ENCODE measurements at regions not wholly inside any gene's neighbourhood (a gene's known extent, or its start where the extent isn't known, plus 50 kb on each side); places are given as distances from the start of the nearest gene placed in this dataset.

- Mint-ChIP-seq H3K4me1 (ENCODE audit: low read depth) (no peaks in the 10 kb centered on the region), H3K4me3 (no peak overlapping the region), H3K9me3 (peaks cover 4% of the 10 kb centered on the region), H3K27me3 (peaks cover 10% of the 10 kb centered on the region), H3K27ac (no peak overlapping the region), H3K36me3 (ENCODE audit: low read depth) (no peaks in the 10 kb centered on the region)
Observed at GRCh38 chr19:32105527-32106310, 239.7 kb upstream of the ZNF507 start.

- Mint-ChIP-seq H3K9me3 (peaks cover 9% of the 10 kb centered on the region), H3K27me3 (peaks cover 20% of the 10 kb centered on the region)
Observed at GRCh38 chr19:32122258-32122657, 223.2 kb upstream of the ZNF507 start.

GRCh38 chr19:32123355-32123940, 222.0 kb upstream of the ZNF507 start:
- H3K27ac Mint-ChIP-seq = no peak overlapping the region
- H3K4me1 Mint-ChIP-seq (ENCODE audit: low read depth) = no peaks in the 10 kb centered on the region
- peaks cover 2% of the 10 kb centered on the region for H3K9me3 Mint-ChIP-seq
- peaks cover 20% of the 10 kb centered on the region for H3K27me3 Mint-ChIP-seq
- H3K4me3 Mint-ChIP-seq = no peak overlapping the region
- no peaks in the 10 kb centered on the region for H3K36me3 Mint-ChIP-seq (ENCODE audit: low read depth)

More at GRCh38 chr19:32122258-32122657, 223.2 kb upstream of the ZNF507 start:
- Mint-ChIP-seq H3K4me3 (no peak overlapping the region), H3K4me1 (ENCODE audit: low read depth) (no peaks in the 10 kb centered on the region), H3K36me3 (ENCODE audit: low read depth) (no peaks in the 10 kb centered on the region), H3K27ac (no peak overlapping the region)

GRCh38 chr19:32124585-32124984, 220.8 kb upstream of the ZNF507 start:
- no peaks in the 10 kb centered on the region for H3K4me1 Mint-ChIP-seq (ENCODE audit: low read depth)
- H3K9me3 Mint-ChIP-seq = no peaks in the 10 kb centered on the region
- no peaks in the 10 kb centered on the region for H3K36me3 Mint-ChIP-seq (ENCODE audit: low read depth)
- no peak overlapping the region for H3K27ac Mint-ChIP-seq
- H3K27me3 Mint-ChIP-seq = peaks cover 20% of the 10 kb centered on the region
- H3K4me3 Mint-ChIP-seq = no peak overlapping the region

- Mint-ChIP-seq H3K4me1 (ENCODE audit: low read depth) (no peaks in the 10 kb centered on the region), H3K27ac (no peak overlapping the region), H3K4me3 (no peak overlapping the region), H3K36me3 (ENCODE audit: low read depth) (no peaks in the 10 kb centered on the region), H3K27me3 (peaks cover 3% of the 10 kb centered on the region), H3K9me3 (no peaks in the 10 kb centered on the region)
Observed at GRCh38 chr19:32129141-32129540, 216.3 kb upstream of the ZNF507 start.

GRCh38 chr19:32130332-32130731, 215.1 kb upstream of the ZNF507 start:
- H3K36me3 Mint-ChIP-seq (ENCODE audit: low read depth) = no peaks in the 10 kb centered on the region
- H3K4me3 Mint-ChIP-seq = no peak overlapping the region
- H3K27me3 Mint-ChIP-seq = peaks cover 2% of the 10 kb centered on the region
- H3K4me1 Mint-ChIP-seq (ENCODE audit: low read depth) = no peaks in the 10 kb centered on the region
- no peaks in the 10 kb centered on the region for H3K9me3 Mint-ChIP-seq
- no peak overlapping the region for H3K27ac Mint-ChIP-seq

- Mint-ChIP-seq H3K4me3 (no peak overlapping the region), H3K9me3 (no peaks in the 10 kb centered on the region), H3K27ac (no peak overlapping the region), H3K27me3 (peaks cover 2% of the 10 kb centered on the region), H3K36me3 (ENCODE audit: low read depth) (no peaks in the 10 kb centered on the region), H3K4me1 (ENCODE audit: low read depth) (no peaks in the 10 kb centered on the region)
Observed at GRCh38 chr19:32131005-32131404, 214.4 kb upstream of the ZNF507 start.

GRCh38 chr19:32138416-32138815, 207.0 kb upstream of the ZNF507 start:
- Mint-ChIP-seq H3K4me1 (ENCODE audit: low read depth) (no peaks in the 10 kb centered on the region), H3K9me3 (no peaks in the 10 kb centered on the region), H3K27me3 (no peaks in the 10 kb centered on the region), H3K36me3 (ENCODE audit: low read depth) (no peaks in the 10 kb centered on the region), H3K27ac (no peak overlapping the region), H3K4me3 (no peak overlapping the region)

- no peaks in the 10 kb centered on the region for H3K36me3 Mint-ChIP-seq (ENCODE audit: low read depth)
- no peaks in the 10 kb centered on the region for H3K27me3 Mint-ChIP-seq
- H3K4me3 Mint-ChIP-seq = no peak overlapping the region
- H3K27ac Mint-ChIP-seq = no peak overlapping the region
- no peaks in the 10 kb centered on the region for H3K4me1 Mint-ChIP-seq (ENCODE audit: low read depth)
- peaks cover 15% of the 10 kb centered on the region for H3K9me3 Mint-ChIP-seq
Observed at GRCh38 chr19:32141840-32142511, 203.4 kb upstream of the ZNF507 start.

- Mint-ChIP-seq H3K9me3 (peaks cover 35% of the 10 kb centered on the region), H3K4me3 (no peak overlapping the region), H3K4me1 (ENCODE audit: low read depth) (no peaks in the 10 kb centered on the region), H3K27me3 (no peaks in the 10 kb centered on the region), H3K36me3 (ENCODE audit: low read depth) (no peaks in the 10 kb centered on the region), H3K27ac (no peak overlapping the region)
Observed at GRCh38 chr19:32146664-32147063, 198.7 kb upstream of the ZNF507 start.

- H3K36me3 Mint-ChIP-seq (ENCODE audit: low read depth) = no peaks in the 10 kb centered on the region
- H3K27me3 Mint-ChIP-seq = peaks cover 4% of the 10 kb centered on the region
- H3K4me1 Mint-ChIP-seq (ENCODE audit: low read depth) = no peaks in the 10 kb centered on the region
- no peak overlapping the region for H3K4me3 Mint-ChIP-seq
- H3K9me3 Mint-ChIP-seq = peaks cover 31% of the 10 kb centered on the region
- H3K27ac Mint-ChIP-seq = no peak overlapping the region
Observed at GRCh38 chr19:32150605-32151004, 194.8 kb upstream of the ZNF507 start.

- H3K9me3 Mint-ChIP-seq = peaks cover 12% of the 10 kb centered on the region
- peaks cover 7% of the 10 kb centered on the region for H3K27me3 Mint-ChIP-seq
- no peaks in the 10 kb centered on the region for H3K4me1 Mint-ChIP-seq (ENCODE audit: low read depth)
- no peaks in the 10 kb centered on the region for H3K36me3 Mint-ChIP-seq (ENCODE audit: low read depth)
- H3K27ac Mint-ChIP-seq = no peak overlapping the region
- H3K4me3 Mint-ChIP-seq = no peak overlapping the region
Observed at GRCh38 chr19:32154418-32154817, 191.0 kb upstream of the ZNF507 start.

- Mint-ChIP-seq H3K27me3 (peaks cover 7% of the 10 kb centered on the region), H3K4me1 (ENCODE audit: low read depth) (no peaks in the 10 kb centered on the region), H3K4me3 (no peak overlapping the region), H3K27ac (no peak overlapping the region), H3K9me3 (peaks cover 4% of the 10 kb centered on the region), H3K36me3 (ENCODE audit: low read depth) (no peaks in the 10 kb centered on the region)
Observed at GRCh38 chr19:32164384-32164992, 180.9 kb upstream of the ZNF507 start.

GRCh38 chr19:32165141-32165540, 180.3 kb upstream of the ZNF507 start:
- H3K4me1 Mint-ChIP-seq (ENCODE audit: low read depth) = no peaks in the 10 kb centered on the region
- no peak overlapping the region for H3K4me3 Mint-ChIP-seq
- H3K27ac Mint-ChIP-seq = no peak overlapping the region
- peaks cover 4% of the 10 kb centered on the region for H3K27me3 Mint-ChIP-seq
- H3K9me3 Mint-ChIP-seq = no peaks in the 10 kb centered on the region
- no peaks in the 10 kb centered on the region for H3K36me3 Mint-ChIP-seq (ENCODE audit: low read depth)

GRCh38 chr19:32165750-32166149, 179.7 kb upstream of the ZNF507 start:
- no peak overlapping the region for H3K4me3 Mint-ChIP-seq
- H3K27ac Mint-ChIP-seq = no peak overlapping the region
- H3K27me3 Mint-ChIP-seq = peaks cover 4% of the 10 kb centered on the region
- H3K9me3 Mint-ChIP-seq = no peaks in the 10 kb centered on the region
- H3K4me1 Mint-ChIP-seq (ENCODE audit: low read depth) = no peaks in the 10 kb centered on the region
- H3K36me3 Mint-ChIP-seq (ENCODE audit: low read depth) = no peaks in the 10 kb centered on the region
